Endothelial cell of umbilical vein (primary cell): ENCODE measurements at regions not wholly inside any gene's neighbourhood (a gene's known extent, or its start where the extent isn't known, plus 50 kb on each side); places are given as distances from the start of the nearest gene placed in this dataset.

Source experiments
- BruUV-seq: library from RNA; stranded (reverse); fragments of 400-500 nt; replicated peaks from 2 replicates; lab custom pipeline; 2021; lab: Mats Ljungman, UMichigan
- CTCF ChIA-PET: fragments of 300-600, 350-600 bp; sonication (Branson Sonifier 250); formaldehyde crosslinking; loops from one replicate; lab custom pipeline; 2021; ENCODE audit warnings: antibody characterized with exemption, inconsistent platforms; lab: Charles Lee
- POLR2A ChIA-PET: fragments of 300-600, 350-600 bp; sonication (Branson Sonifier 250); formaldehyde crosslinking; loops from one replicate; lab custom pipeline; 2021; ENCODE audit warnings: antibody characterized with exemption, inconsistent platforms; lab: Charles Lee
- DNase-seq: peaks from one replicate; pipeline ENCODE4 v3.0.0-alpha.2; 2011; ENCODE audit warnings: low read depth, low spot score
- FAIRE-seq: peaks from 2 replicates; lab custom pipeline; 2011; peaks lifted over from hg19 to GRCh38; lab: Jason Lieb, UNC
- H2AFZ ChIP-seq: 2 replicates; pipeline ENCODE4 v1.6.0; 2012; ENCODE audit warnings: low read depth, low read length, control low read depth, inconsistent platforms
- H3K27ac ChIP-seq: 2 replicates; pipeline ENCODE4 v1.5.1; 2011; ENCODE audit warnings: low read depth, mild to moderate bottlenecking, control low read depth, low read length, moderate library complexity; ENCODE audit not compliant: insufficient read depth
- H3K27me3 ChIP-seq, 2 experiments: 2 replicates each; pipeline versions ENCODE4 v1.6.0 to v1.6.1; 2011; ENCODE audit warnings: low read length in 2 of 2, mixed read lengths in 1 of 2; ENCODE audit not compliant: control insufficient read depth in 2 of 2, insufficient read depth in 2 of 2
- H3K36me3 ChIP-seq, 2 experiments: 2 replicates in 1 of 2; 3 replicates in 1 of 2; pipeline ENCODE4 v1.5.1; 2011; ENCODE audit warnings: low read length in 2 of 2, mild to moderate bottlenecking in 1 of 2, moderate library complexity in 1 of 2; ENCODE audit not compliant: control insufficient read depth in 2 of 2, insufficient read depth in 2 of 2; ENCODE audit errors: extremely low read depth in 1 of 2
- H3K4me1 ChIP-seq: 3 replicates; pipeline ENCODE4 v1.5.1; 2011; ENCODE audit warnings: mild to moderate bottlenecking, low read length; ENCODE audit not compliant: control insufficient read depth, insufficient read depth; ENCODE audit errors: extremely low read depth
- H3K4me2 ChIP-seq: 2 replicates; pipeline ENCODE4 v1.6.1; 2011; ENCODE audit warnings: low read length, control low read depth, mixed read lengths; ENCODE audit not compliant: insufficient read depth
- H3K4me3 ChIP-seq, 3 experiments: fragments of 200-600 bp in 1 of 3; sonication (generic), shearing (Covaris generic) in 1 of 3; replicated peaks in 1 of 3; 2 replicates each; pipeline ENCODE4 v1.5.1; 2011 to 2016; ENCODE audit warnings: control low read depth in 3 of 3, low read length in 3 of 3, mild to moderate bottlenecking in 2 of 3, inconsistent platforms in 1 of 3, low read depth in 1 of 3, moderate library complexity in 1 of 3; ENCODE audit not compliant: insufficient read depth in 1 of 3
- H3K79me2 ChIP-seq: 2 replicates; pipeline ENCODE4 v1.6.0; 2012; ENCODE audit warnings: low read length, inconsistent platforms; ENCODE audit not compliant: control insufficient read depth, insufficient read depth
- H3K9ac ChIP-seq: replicated peaks from 2 replicates; pipeline ENCODE3; 2011; ENCODE audit warnings: low read length, control low read depth; ENCODE audit not compliant: insufficient read depth; ENCODE audit errors: extremely low read depth
- H3K9me1 ChIP-seq: replicated peaks from 3 replicates; pipeline ENCODE4 v1.6.0; 2011; ENCODE audit warnings: mild to moderate bottlenecking, low read length; ENCODE audit not compliant: control insufficient read depth, insufficient read depth; ENCODE audit errors: extremely low read depth
- H3K9me3 ChIP-seq: replicated peaks from 2 replicates; pipeline ENCODE4 v1.5.1; 2012; ENCODE audit warnings: low read length, inconsistent platforms; ENCODE audit not compliant: control insufficient read depth, insufficient read depth
- H4K20me1 ChIP-seq: replicated peaks from 2 replicates; pipeline ENCODE3; 2011; ENCODE audit warnings: mild to moderate bottlenecking, low read length; ENCODE audit not compliant: control insufficient read depth, insufficient read depth; ENCODE audit errors: extremely low read depth
- CTCF ChIP-seq, 2 donors: IDR thresholded peaks; 1 replicate in 1 of 2; 2 replicates in 1 of 2; pipeline ENCODE4 v1.5.1; 2011; ENCODE audit warnings: low read length in 2 of 2, mild to moderate bottlenecking in 2 of 2, moderate library complexity in 2 of 2, control low read depth in 1 of 2, inconsistent platforms in 1 of 2, low read depth in 1 of 2; ENCODE audit not compliant: insufficient read depth in 1 of 2; ENCODE audit errors: extremely low read depth in 1 of 2
- EZH2 ChIP-seq: IDR thresholded peaks from 2 replicates; pipeline ENCODE4 v1.6.1; 2012; ENCODE audit warnings: borderline replicate concordance, low read depth, mild to moderate bottlenecking, moderate library complexity, low read length, inconsistent platforms; ENCODE audit not compliant: severe bottlenecking
- FOS ChIP-seq: IDR thresholded peaks from 2 replicates; pipeline ENCODE4 v1.6.1; 2011; ENCODE audit warnings: mild to moderate bottlenecking, low read length, moderate library complexity, borderline replicate concordance; ENCODE audit not compliant: insufficient read depth
- GATA2 ChIP-seq: IDR thresholded peaks from 2 replicates; pipeline ENCODE4 v1.7.0; 2011; ENCODE audit warnings: low read depth, mild to moderate bottlenecking, moderate library complexity, mixed read lengths, low read length; ENCODE audit not compliant: insufficient read length, insufficient read depth
- JUN ChIP-seq: IDR thresholded peaks from 2 replicates; pipeline ENCODE4 v1.6.1; 2011; ENCODE audit warnings: borderline replicate concordance, low read depth; ENCODE audit not compliant: insufficient read length, insufficient read depth
- MYC ChIP-seq: IDR thresholded peaks from one replicate; pipeline ENCODE4 v1.6.1; 2011; ENCODE audit warnings: mild to moderate bottlenecking, low read depth, low read length
- POLR2A ChIP-seq: IDR thresholded peaks from 2 replicates; pipeline ENCODE4 v1.6.1; 2012; ENCODE audit warnings: low read depth, mild to moderate bottlenecking, control low read depth, low read length
- POLR2AphosphoS5 ChIP-seq: IDR thresholded peaks from 2 replicates; pipeline ENCODE4 v1.6.1; 2012; ENCODE audit warnings: low read depth, mild to moderate bottlenecking, control low read depth, low read length, moderate library complexity; ENCODE audit not compliant: insufficient read depth
- dilution Hi-C: fragments of 300-500 bp; cut with MboI; formaldehyde crosslinking; loops from one replicate; pipeline ENCODE4 v1.15.0; 2019; ENCODE audit warnings: low sequenced_read_pairs; ENCODE audit not compliant: extremely low pct_ligation_motif_present
- intact Hi-C: fragments of 100-400 bp; cut with micrococcal nuclease; formaldehyde crosslinking; loops from one replicate; pipeline ENCODE4 v1.10.0; 2022
- TF ChIP-seq, protein P1 (sequence below): IDR thresholded peaks from 2 replicates; pipeline ENCODE4 v1.6.1; 2011; ENCODE audit not compliant: insufficient read depth, insufficient read length

DNA sequence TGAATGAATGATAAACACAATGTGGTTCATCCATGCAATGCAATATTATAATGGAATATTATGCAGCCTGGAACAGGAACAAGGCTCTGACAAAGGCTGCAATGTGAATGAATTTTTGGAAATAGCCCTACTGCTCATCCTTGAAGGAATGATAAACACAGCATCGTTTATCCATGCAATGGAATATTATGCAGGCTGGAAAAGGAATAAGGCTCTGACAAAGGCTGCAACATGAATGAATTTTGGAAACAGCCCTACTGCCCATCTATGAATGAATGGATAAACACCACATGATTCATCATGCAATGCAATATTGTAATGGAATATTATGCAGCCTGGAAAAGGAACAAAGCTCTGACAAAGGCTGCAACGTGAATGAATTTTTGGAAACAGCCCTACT is 159.4 kb downstream of the CRLF2 start:
- Histone ChIP-seq H3K4me1 (no peaks in the 10 kb centered on the region), H3K9me3 (peaks cover 5% of the 10 kb centered on the region), H2AFZ (no peak overlapping the region), H3K79me2 (no peaks in the 10 kb centered on the region), H3K36me3 (no peaks in the 10 kb centered on the region), H3K9ac (no peak overlapping the region), H4K20me1 (no peaks in the 10 kb centered on the region), H3K27ac (no peak overlapping the region), H3K4me3 (no peak overlapping the region), H3K27me3 (no peaks in the 10 kb centered on the region), H3K4me2 (no peak overlapping the region), H3K9me1 (no peaks in the 10 kb centered on the region)
- intact Hi-C loops, result no loop called here
- dilution Hi-C loops, result no loop called here
- BruUV-seq, result no TSS peak
- ChIA-PET POLR2A (no interaction called here), CTCF (no interaction called here)
- TF ChIP-seq MYC (no peak), FOS (no peak), JUN (no peak), GATA2 (no peak), EZH2 (no peak), POLR2AphosphoS5 (no peak), POLR2A (no peak), CTCF (IDR thresholded peaks at IDR 0.05; ENCODE audit: extremely low read depth in 1 of 2, insufficient read depth in 1 of 2, low read depth in 1 of 2, low read length in 2 of 2) (no peak)
- TF ChIP-seq, protein P1, sequence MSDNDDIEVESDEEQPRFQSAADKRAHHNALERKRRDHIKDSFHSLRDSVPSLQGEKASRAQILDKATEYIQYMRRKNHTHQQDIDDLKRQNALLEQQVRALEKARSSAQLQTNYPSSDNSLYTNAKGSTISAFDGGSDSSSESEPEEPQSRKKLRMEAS, result no peak
- DNase-seq (no peak), FAIRE-seq (no peak)
